WTC11 (cell line): ENCODE measurements at regions not wholly inside any gene's neighbourhood (a gene's known extent, or its start where the extent isn't known, plus 50 kb on each side); places are given as distances from the start of the nearest gene placed in this dataset.

Source experiments
- ATAC-seq: fragments of 200-7000 bp; cut with Tn5 transposase; 2 replicates; pipeline ENCODE4 v1.10.0; 2021; ENCODE audit warnings: mild to moderate bottlenecking, moderate library complexity
- CTCF ChIA-PET: fragments of 300-600 bp; sonication (Branson Sonifier 250); formaldehyde crosslinking; loops from one replicate; lab custom pipeline; 2021; ENCODE audit warnings: antibody characterized with exemption; lab: Charles Lee
- POLR2A ChIA-PET: fragments of 350-600 bp; sonication (Branson Sonifier 250); formaldehyde crosslinking; loops from one replicate; lab custom pipeline; 2021; ENCODE audit warnings: antibody characterized with exemption; lab: Charles Lee
- DNase-seq: peaks from one replicate; pipeline ENCODE4 v3.0.0; 2021; ENCODE audit warnings: low spot score
- H3K27ac Mint-ChIP-seq: 2 replicates; pipeline ENCODE4 v1.8.0; 2021; ENCODE audit warnings: mixed read lengths
- H3K27me3 Mint-ChIP-seq: 2 replicates; pipeline ENCODE4 v1.8.0; 2021; ENCODE audit warnings: low read depth, mild to moderate bottlenecking, moderate library complexity, mixed read lengths
- H3K36me3 Mint-ChIP-seq: 2 replicates; pipeline ENCODE4 v1.8.0; 2021; ENCODE audit warnings: mixed read lengths
- H3K4me1 Mint-ChIP-seq: 2 replicates; pipeline ENCODE4 v1.8.0; 2022; ENCODE audit warnings: mixed read lengths
- H3K4me3 Mint-ChIP-seq: 2 replicates; pipeline ENCODE4 v1.8.0; 2021; ENCODE audit warnings: mild to moderate bottlenecking, moderate library complexity, mixed read lengths
- H3K9me3 Mint-ChIP-seq: 2 replicates; pipeline ENCODE4 v1.8.0; 2021; ENCODE audit warnings: mixed read lengths
- ATF1 ChIP-seq: sonication (generic); formaldehyde crosslinking; IDR thresholded peaks from 2 replicates; pipeline ENCODE4 v1.8.1; 2023; ENCODE audit warnings: mild to moderate bottlenecking, moderate library complexity, missing genetic modification reagents
- ATF2 ChIP-seq: sonication (generic); formaldehyde crosslinking; IDR thresholded peaks from 2 replicates; pipeline ENCODE4 v1.8.1; 2022; ENCODE audit warnings: low read depth, missing genetic modification reagents, borderline replicate concordance
- CREB1 ChIP-seq: sonication (generic); formaldehyde crosslinking; IDR thresholded peaks from 2 replicates; pipeline ENCODE4 v1.8.0; 2023; ENCODE audit warnings: mild to moderate bottlenecking, missing genetic modification reagents
- CREM ChIP-seq: sonication (generic); formaldehyde crosslinking; IDR thresholded peaks from 2 replicates; pipeline ENCODE4 v1.8.1; 2022; ENCODE audit warnings: mild to moderate bottlenecking, missing genetic modification reagents, moderate library complexity
- ESRRA ChIP-seq: sonication (generic); formaldehyde crosslinking; IDR thresholded peaks from 2 replicates; pipeline ENCODE4 v1.8.1; 2022; ENCODE audit warnings: mild to moderate bottlenecking, missing genetic modification reagents, borderline replicate concordance
- FOXK1 ChIP-seq: sonication (generic); formaldehyde crosslinking; IDR thresholded peaks from 2 replicates; pipeline ENCODE4 v1.8.0; 2022; ENCODE audit warnings: mild to moderate bottlenecking, moderate library complexity, missing genetic modification reagents
- FOXP1 ChIP-seq: sonication (generic); formaldehyde crosslinking; IDR thresholded peaks from 2 replicates; pipeline ENCODE4 v1.8.0; 2022; ENCODE audit warnings: missing genetic modification reagents, mild to moderate bottlenecking, moderate library complexity, borderline replicate concordance
- GABPB1 ChIP-seq: sonication (generic); formaldehyde crosslinking; IDR thresholded peaks from 2 replicates; pipeline ENCODE4 v1.8.1; 2023; ENCODE audit warnings: mild to moderate bottlenecking, missing genetic modification reagents
- GTF2I ChIP-seq: fragments of 250-450 bp; sonication (Bioruptor Pico); conservative IDR thresholded peaks from 2 replicates; pipeline ENCODE4 v1.4.0; 2021; ENCODE audit warnings: mild to moderate bottlenecking
- IRF1 ChIP-seq: sonication (generic); formaldehyde crosslinking; IDR thresholded peaks from 2 replicates; pipeline ENCODE4 v1.8.0; 2023; ENCODE audit warnings: missing genetic modification reagents
- JAZF1 ChIP-seq: fragments of 250-450 bp; sonication (Bioruptor Pico); IDR thresholded peaks from 2 replicates; pipeline ENCODE4 v1.9.0; 2021; ENCODE audit warnings: moderate library complexity, mild to moderate bottlenecking, inconsistent platforms
- JUN ChIP-seq: sonication (generic); formaldehyde crosslinking; IDR thresholded peaks from 2 replicates; pipeline ENCODE4 v1.8.0; 2023; ENCODE audit warnings: mild to moderate bottlenecking, missing genetic modification reagents
- MXD4 ChIP-seq: fragments of 250-450 bp; sonication (Bioruptor Pico); IDR thresholded peaks from 2 replicates; pipeline ENCODE4 v1.8.0; 2021; ENCODE audit warnings: mild to moderate bottlenecking, moderate library complexity, borderline replicate concordance
- MYBL2 ChIP-seq: sonication (generic); formaldehyde crosslinking; IDR thresholded peaks from 2 replicates; pipeline ENCODE4 v1.8.1; 2023; ENCODE audit warnings: mild to moderate bottlenecking, moderate library complexity, missing genetic modification reagents
- NFYB ChIP-seq: sonication (generic); formaldehyde crosslinking; conservative IDR thresholded peaks from 2 replicates; pipeline ENCODE4 v1.8.0; 2022; ENCODE audit warnings: low read depth, missing genetic modification reagents
- NR1H2 ChIP-seq: sonication (generic); formaldehyde crosslinking; IDR thresholded peaks from 2 replicates; pipeline ENCODE4 v1.9.0; 2021; ENCODE audit warnings: mild to moderate bottlenecking, moderate library complexity, missing genetic modification reagents
- RELA ChIP-seq: sonication (generic); formaldehyde crosslinking; IDR thresholded peaks from 2 replicates; pipeline ENCODE4 v1.8.1; 2022; ENCODE audit warnings: missing genetic modification reagents, mild to moderate bottlenecking, borderline replicate concordance
- SMAD3 ChIP-seq: sonication (generic); formaldehyde crosslinking; IDR thresholded peaks from 2 replicates; pipeline ENCODE4 v1.8.0; 2022; ENCODE audit warnings: missing genetic modification reagents, mild to moderate bottlenecking, borderline replicate concordance
- SMAD4 ChIP-seq: sonication (generic); formaldehyde crosslinking; IDR thresholded peaks from 2 replicates; pipeline ENCODE4 v1.8.0; 2022; ENCODE audit warnings: mild to moderate bottlenecking, missing genetic modification reagents
- SOX15 ChIP-seq: fragments of 250-450 bp; sonication (Bioruptor Pico); IDR thresholded peaks from 2 replicates; pipeline ENCODE4 v1.9.0; 2021; ENCODE audit warnings: mild to moderate bottlenecking
- SP1 ChIP-seq: sonication (generic); formaldehyde crosslinking; conservative IDR thresholded peaks from 2 replicates; pipeline ENCODE4 v1.8.1; 2022; ENCODE audit warnings: missing genetic modification reagents
- TCF7 ChIP-seq: sonication (generic); formaldehyde crosslinking; IDR thresholded peaks from 2 replicates; pipeline ENCODE4 v1.8.0; 2022; ENCODE audit warnings: mild to moderate bottlenecking, low read depth, missing genetic modification reagents, moderate library complexity
- ZNF121 ChIP-seq: sonication (generic); formaldehyde crosslinking; IDR thresholded peaks from 2 replicates; pipeline ENCODE4 v1.8.0; 2023; ENCODE audit warnings: missing genetic modification reagents
- ZNF219 ChIP-seq: sonication (generic); formaldehyde crosslinking; IDR thresholded peaks from 2 replicates; pipeline ENCODE4 v1.8.0; 2023; ENCODE audit warnings: missing genetic modification reagents, mild to moderate bottlenecking, borderline replicate concordance
- ZNF232 ChIP-seq: sonication (generic); formaldehyde crosslinking; IDR thresholded peaks from 2 replicates; pipeline ENCODE4 v1.8.0; 2022; ENCODE audit warnings: mild to moderate bottlenecking, missing genetic modification reagents
- ZNF423 ChIP-seq: fragments of 250-450 bp; sonication (Bioruptor Pico); IDR thresholded peaks from 2 replicates; pipeline ENCODE4 v2.1.2; 2022; ENCODE audit warnings: mild to moderate bottlenecking, moderate library complexity
- TF ChIP-seq, protein P1 (sequence below): sonication (generic); formaldehyde crosslinking; IDR thresholded peaks from 2 replicates; pipeline ENCODE4 v1.8.1; 2022; ENCODE audit warnings: missing genetic modification reagents, borderline replicate concordance
- TF ChIP-seq, protein P2 (sequence below): sonication (generic); formaldehyde crosslinking; IDR thresholded peaks from 2 replicates; pipeline ENCODE4 v1.8.0; 2023; ENCODE audit warnings: missing genetic modification reagents, mild to moderate bottlenecking, borderline replicate concordance
- TF ChIP-seq, protein P3 (sequence below): sonication (generic); formaldehyde crosslinking; IDR thresholded peaks from 2 replicates; pipeline ENCODE4 v1.8.1; 2022; ENCODE audit warnings: low read depth, mild to moderate bottlenecking, moderate library complexity, missing genetic modification reagents, borderline replicate concordance
- TF ChIP-seq, protein P4 (sequence below): sonication (generic); formaldehyde crosslinking; IDR thresholded peaks from 2 replicates; pipeline ENCODE4 v1.8.0; 2022; ENCODE audit warnings: mild to moderate bottlenecking, missing genetic modification reagents

- Mint-ChIP-seq H3K4me3 (no peak overlapping the region), H3K27ac (no peak overlapping the region), H3K27me3 (no peaks in the 10 kb centered on the region; the same call in 1 of the 2 replicates), H3K4me1 (no peaks in the 10 kb centered on the region), H3K36me3 (peaks cover 23% of the 10 kb centered on the region), H3K9me3 (peaks cover 31% of the 10 kb centered on the region)
- ATAC-seq: no peak
- no peak for DNase-seq
- CTCF ChIA-PET: no interaction called here
- POLR2A ChIA-PET: no interaction called here
- no peak for TF ChIP-seq FOXP1
- no peak for TF ChIP-seq ATF1 (CRISPR knock-in tag)
- TF ChIP-seq, protein P1, sequence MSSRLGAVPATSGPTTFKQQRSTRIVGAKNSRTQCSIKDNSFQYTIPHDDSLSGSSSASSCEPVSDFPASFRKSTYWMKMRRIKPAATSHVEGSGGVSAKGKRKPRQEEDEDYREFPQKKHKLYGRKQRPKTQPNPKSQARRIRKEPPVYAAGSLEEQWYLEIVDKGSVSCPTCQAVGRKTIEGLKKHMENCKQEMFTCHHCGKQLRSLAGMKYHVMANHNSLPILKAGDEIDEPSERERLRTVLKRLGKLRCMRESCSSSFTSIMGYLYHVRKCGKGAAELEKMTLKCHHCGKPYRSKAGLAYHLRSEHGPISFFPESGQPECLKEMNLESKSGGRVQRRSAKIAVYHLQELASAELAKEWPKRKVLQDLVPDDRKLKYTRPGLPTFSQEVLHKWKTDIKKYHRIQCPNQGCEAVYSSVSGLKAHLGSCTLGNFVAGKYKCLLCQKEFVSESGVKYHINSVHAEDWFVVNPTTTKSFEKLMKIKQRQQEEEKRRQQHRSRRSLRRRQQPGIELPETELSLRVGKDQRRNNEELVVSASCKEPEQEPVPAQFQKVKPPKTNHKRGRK (CRISPR knock-in tag): no peak
- TF ChIP-seq RELA: no peak
- no peak for TF ChIP-seq GABPB1 (CRISPR knock-in tag)
- TF ChIP-seq ESRRA (CRISPR knock-in tag): no peak
- no peak for TF ChIP-seq ATF2 (CRISPR knock-in tag)
Observed at GRCh38 chr5:124524552-124525232, 221.7 kb downstream of the ZNF608 start.

DNA sequence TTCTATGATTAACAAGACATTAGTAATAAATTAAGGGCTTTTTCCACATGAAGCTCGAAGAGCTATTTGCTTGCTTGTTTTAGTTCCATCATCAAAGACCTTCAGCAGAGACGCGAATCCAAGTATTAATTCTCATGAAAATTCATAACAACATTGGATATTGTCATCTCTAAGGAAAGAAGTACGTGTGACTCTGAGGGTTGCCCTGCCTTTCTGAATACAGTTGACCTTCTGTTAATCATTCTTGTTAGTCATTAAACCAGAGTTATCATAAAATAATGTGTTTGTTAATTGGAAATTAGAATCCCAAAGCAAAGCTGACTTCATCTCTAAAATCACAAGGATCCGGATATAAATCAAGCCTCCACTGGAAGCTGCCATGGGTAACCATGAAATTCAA lies 222.5 kb downstream of the ZNF608 start:
- CTCF ChIA-PET: no interaction called here

DNA sequence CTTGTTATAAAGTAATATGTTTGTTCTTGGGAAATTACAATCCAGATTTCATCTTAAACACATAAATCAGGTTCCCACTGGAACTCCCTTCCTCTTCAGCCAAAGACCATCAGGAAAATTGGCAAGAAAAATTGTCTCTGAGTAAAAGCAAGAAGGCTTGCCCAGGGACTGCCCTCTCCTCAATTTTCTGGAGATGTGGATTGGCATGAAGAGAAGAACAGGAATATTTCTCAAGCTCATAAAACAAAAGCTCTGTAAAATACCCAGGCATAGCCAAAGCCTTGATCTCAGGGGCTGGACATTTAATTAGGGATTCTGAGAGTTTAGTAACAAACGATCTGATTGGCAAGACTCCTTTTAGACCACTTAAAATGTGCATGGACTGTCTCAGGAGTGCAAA lies 223.4 kb downstream of the ZNF608 start:
- H3K4me1 Mint-ChIP-seq: no peaks in the 10 kb centered on the region
- TF ChIP-seq, protein P2, sequence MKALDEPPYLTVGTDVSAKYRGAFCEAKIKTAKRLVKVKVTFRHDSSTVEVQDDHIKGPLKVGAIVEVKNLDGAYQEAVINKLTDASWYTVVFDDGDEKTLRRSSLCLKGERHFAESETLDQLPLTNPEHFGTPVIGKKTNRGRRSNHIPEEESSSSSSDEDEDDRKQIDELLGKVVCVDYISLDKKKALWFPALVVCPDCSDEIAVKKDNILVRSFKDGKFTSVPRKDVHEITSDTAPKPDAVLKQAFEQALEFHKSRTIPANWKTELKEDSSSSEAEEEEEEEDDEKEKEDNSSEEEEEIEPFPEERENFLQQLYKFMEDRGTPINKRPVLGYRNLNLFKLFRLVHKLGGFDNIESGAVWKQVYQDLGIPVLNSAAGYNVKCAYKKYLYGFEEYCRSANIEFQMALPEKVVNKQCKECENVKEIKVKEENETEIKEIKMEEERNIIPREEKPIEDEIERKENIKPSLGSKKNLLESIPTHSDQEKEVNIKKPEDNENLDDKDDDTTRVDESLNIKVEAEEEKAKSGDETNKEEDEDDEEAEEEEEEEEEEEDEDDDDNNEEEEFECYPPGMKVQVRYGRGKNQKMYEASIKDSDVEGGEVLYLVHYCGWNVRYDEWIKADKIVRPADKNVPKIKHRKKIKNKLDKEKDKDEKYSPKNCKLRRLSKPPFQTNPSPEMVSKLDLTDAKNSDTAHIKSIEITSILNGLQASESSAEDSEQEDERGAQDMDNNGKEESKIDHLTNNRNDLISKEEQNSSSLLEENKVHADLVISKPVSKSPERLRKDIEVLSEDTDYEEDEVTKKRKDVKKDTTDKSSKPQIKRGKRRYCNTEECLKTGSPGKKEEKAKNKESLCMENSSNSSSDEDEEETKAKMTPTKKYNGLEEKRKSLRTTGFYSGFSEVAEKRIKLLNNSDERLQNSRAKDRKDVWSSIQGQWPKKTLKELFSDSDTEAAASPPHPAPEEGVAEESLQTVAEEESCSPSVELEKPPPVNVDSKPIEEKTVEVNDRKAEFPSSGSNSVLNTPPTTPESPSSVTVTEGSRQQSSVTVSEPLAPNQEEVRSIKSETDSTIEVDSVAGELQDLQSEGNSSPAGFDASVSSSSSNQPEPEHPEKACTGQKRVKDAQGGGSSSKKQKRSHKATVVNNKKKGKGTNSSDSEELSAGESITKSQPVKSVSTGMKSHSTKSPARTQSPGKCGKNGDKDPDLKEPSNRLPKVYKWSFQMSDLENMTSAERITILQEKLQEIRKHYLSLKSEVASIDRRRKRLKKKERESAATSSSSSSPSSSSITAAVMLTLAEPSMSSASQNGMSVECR (CRISPR knock-in tag): no peak
- TF ChIP-seq, protein P3, sequence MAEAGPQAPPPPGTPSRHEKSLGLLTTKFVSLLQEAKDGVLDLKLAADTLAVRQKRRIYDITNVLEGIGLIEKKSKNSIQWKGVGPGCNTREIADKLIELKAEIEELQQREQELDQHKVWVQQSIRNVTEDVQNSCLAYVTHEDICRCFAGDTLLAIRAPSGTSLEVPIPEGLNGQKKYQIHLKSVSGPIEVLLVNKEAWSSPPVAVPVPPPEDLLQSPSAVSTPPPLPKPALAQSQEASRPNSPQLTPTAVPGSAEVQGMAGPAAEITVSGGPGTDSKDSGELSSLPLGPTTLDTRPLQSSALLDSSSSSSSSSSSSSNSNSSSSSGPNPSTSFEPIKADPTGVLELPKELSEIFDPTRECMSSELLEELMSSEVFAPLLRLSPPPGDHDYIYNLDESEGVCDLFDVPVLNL (CRISPR knock-in tag): no peak
- TF ChIP-seq SMAD3 (CRISPR knock-in tag) (no peak), SP1 (CRISPR knock-in tag) (no peak), ESRRA (CRISPR knock-in tag) (no peak), MYBL2 (no peak), CREB1 (CRISPR knock-in tag) (no peak), IRF1 (no peak), GTF2I (CRISPR knock-in tag) (no peak)

More for the DNA sequence above, 222.5 kb downstream of the ZNF608 start:
- no peak overlapping the region for H3K4me3 Mint-ChIP-seq
- no peak for ATAC-seq
- TF ChIP-seq ZNF232 (CRISPR knock-in tag) (no peak), SOX15 (CRISPR knock-in tag) (no peak), SMAD4 (CRISPR knock-in tag) (no peak), NFYB (no peak), TCF7 (CRISPR knock-in tag) (no peak), CREM (CRISPR knock-in tag) (no peak), ZNF423 (CRISPR knock-in tag) (no peak), FOXP1 (no peak), MXD4 (no peak), ZNF121 (CRISPR knock-in tag) (no peak), FOXK1 (CRISPR knock-in tag) (no peak), RELA (no peak), JAZF1 (CRISPR knock-in tag) (no peak), JUN (CRISPR knock-in tag) (no peak), GABPB1 (CRISPR knock-in tag) (no peak), ZNF219 (CRISPR knock-in tag) (no peak), NR1H2 (CRISPR knock-in tag) (no peak)
- TF ChIP-seq, protein P4, sequence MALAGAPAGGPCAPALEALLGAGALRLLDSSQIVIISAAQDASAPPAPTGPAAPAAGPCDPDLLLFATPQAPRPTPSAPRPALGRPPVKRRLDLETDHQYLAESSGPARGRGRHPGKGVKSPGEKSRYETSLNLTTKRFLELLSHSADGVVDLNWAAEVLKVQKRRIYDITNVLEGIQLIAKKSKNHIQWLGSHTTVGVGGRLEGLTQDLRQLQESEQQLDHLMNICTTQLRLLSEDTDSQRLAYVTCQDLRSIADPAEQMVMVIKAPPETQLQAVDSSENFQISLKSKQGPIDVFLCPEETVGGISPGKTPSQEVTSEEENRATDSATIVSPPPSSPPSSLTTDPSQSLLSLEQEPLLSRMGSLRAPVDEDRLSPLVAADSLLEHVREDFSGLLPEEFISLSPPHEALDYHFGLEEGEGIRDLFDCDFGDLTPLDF: no peak
- H3K36me3 Mint-ChIP-seq: peaks cover 23% of the 10 kb centered on the region
- no peaks in the 10 kb centered on the region for H3K4me1 Mint-ChIP-seq
- H3K9me3 Mint-ChIP-seq: peaks cover 31% of the 10 kb centered on the region
- POLR2A ChIA-PET: no interaction called here
- no peak overlapping the region for H3K27ac Mint-ChIP-seq
- no peaks in the 10 kb centered on the region; the same call in 1 of the 2 replicates for H3K27me3 Mint-ChIP-seq
- DNase-seq: no peak

More for the DNA sequence above, 223.4 kb downstream of the ZNF608 start:
- CTCF ChIA-PET: no interaction called here
- peaks cover 28% of the 10 kb centered on the region for H3K9me3 Mint-ChIP-seq
- no peaks in the 10 kb centered on the region; the same call in 1 of the 2 replicates for H3K27me3 Mint-ChIP-seq
- DNase-seq (no peak), ATAC-seq (no peak)
- POLR2A ChIA-PET: no interaction called here
- H3K4me3 Mint-ChIP-seq: no peak overlapping the region
- H3K36me3 Mint-ChIP-seq: peaks cover 23% of the 10 kb centered on the region
- no peak overlapping the region for H3K27ac Mint-ChIP-seq
